IgD-negative memory B cell (primary cell): ENCODE measurements at regions not wholly inside any gene's neighbourhood (a gene's known extent, or its start where the extent isn't known, plus 50 kb on each side); places are given as distances from the start of the nearest gene placed in this dataset.
"Not testable (repeated sequence)": the region's sequence is repeated elsewhere in the genome, so short reads cannot be mapped to it uniquely, and the experiment has no call there.

Experiments used
- H3K27ac Mint-ChIP-seq, 3 donors: one replicate each; pipeline ENCODE4 v1.8.0; 2020 to 2022; ENCODE audit warnings: mild to moderate bottlenecking in 3 of 3, mixed read lengths in 3 of 3, moderate library complexity in 1 of 3
- H3K27me3 Mint-ChIP-seq: one replicate; pipeline ENCODE4 v1.8.0; 2021; ENCODE audit warnings: mixed read lengths
- H3K36me3 Mint-ChIP-seq: one replicate; pipeline ENCODE4 v1.8.0; 2020; ENCODE audit warnings: mild to moderate bottlenecking, mixed read lengths
- H3K4me1 Mint-ChIP-seq, 3 donors: one replicate each; pipeline ENCODE4 v1.8.0; 2020 to 2022; ENCODE audit warnings: mixed read lengths in 3 of 3, mild to moderate bottlenecking in 1 of 3
- H3K4me3 Mint-ChIP-seq, 4 donors: one replicate each; pipeline ENCODE4 v1.8.0; 2020 to 2022; ENCODE audit warnings: mild to moderate bottlenecking in 4 of 4, mixed read lengths in 4 of 4, moderate library complexity in 3 of 4
- H3K9me3 Mint-ChIP-seq, 3 donors: one replicate each; pipeline ENCODE4 v1.8.0; 2020 to 2021; ENCODE audit warnings: mixed read lengths in 3 of 3, mild to moderate bottlenecking in 1 of 3

GRCh38 chr20:43383026-43383795 is 74.5 kb upstream of the SRSF6 start:
- no peak overlapping the region for H3K27ac Mint-ChIP-seq
- H3K4me1 Mint-ChIP-seq, result peaks cover 0 to under 1% (median 0%) of the 10 kb centered on the region in 3 donors
- no peak overlapping the region for H3K4me3 Mint-ChIP-seq
- H3K36me3 Mint-ChIP-seq, result peaks cover 1% of the 10 kb centered on the region
- peaks cover 13% of the 10 kb centered on the region for H3K27me3 Mint-ChIP-seq
- peaks cover 2 to 4% (median 2%) of the 10 kb centered on the region in 3 donors for H3K9me3 Mint-ChIP-seq

- H3K36me3 Mint-ChIP-seq, H3K4me1 Mint-ChIP-seq, H3K4me3 Mint-ChIP-seq, H3K9me3 Mint-ChIP-seq, H3K27ac Mint-ChIP-seq: not testable (repeated sequence)
- H3K27me3 Mint-ChIP-seq, result peaks cover 16% of the 10 kb centered on the region
Observed at GRCh38 chr20:43382135-43382534, 75.6 kb upstream of the SRSF6 start.

DNA sequence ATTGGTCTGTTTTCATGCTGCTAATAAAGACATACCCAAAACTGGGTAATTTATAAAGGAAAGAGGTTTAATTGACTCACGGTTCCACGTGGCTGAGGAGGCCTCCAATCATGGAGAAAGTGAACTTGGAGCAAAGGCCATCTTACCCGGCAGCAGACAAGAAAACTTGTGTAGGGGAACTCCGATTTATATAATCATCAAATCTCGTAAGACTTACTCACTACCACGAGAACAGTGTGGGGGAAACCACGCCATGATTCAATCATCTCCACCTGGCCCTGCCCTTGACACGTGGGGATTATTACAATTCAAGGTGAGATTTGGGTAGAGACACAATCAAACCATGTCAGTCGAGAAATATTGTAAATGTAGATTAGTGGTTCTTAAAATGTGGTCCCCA is 76.2 kb upstream of the SRSF6 start:
- not testable (repeated sequence) for H3K4me3 Mint-ChIP-seq, H3K4me1 Mint-ChIP-seq, H3K36me3 Mint-ChIP-seq, H3K9me3 Mint-ChIP-seq, H3K27ac Mint-ChIP-seq
- H3K27me3 Mint-ChIP-seq, result peaks cover 16% of the 10 kb centered on the region

DNA sequence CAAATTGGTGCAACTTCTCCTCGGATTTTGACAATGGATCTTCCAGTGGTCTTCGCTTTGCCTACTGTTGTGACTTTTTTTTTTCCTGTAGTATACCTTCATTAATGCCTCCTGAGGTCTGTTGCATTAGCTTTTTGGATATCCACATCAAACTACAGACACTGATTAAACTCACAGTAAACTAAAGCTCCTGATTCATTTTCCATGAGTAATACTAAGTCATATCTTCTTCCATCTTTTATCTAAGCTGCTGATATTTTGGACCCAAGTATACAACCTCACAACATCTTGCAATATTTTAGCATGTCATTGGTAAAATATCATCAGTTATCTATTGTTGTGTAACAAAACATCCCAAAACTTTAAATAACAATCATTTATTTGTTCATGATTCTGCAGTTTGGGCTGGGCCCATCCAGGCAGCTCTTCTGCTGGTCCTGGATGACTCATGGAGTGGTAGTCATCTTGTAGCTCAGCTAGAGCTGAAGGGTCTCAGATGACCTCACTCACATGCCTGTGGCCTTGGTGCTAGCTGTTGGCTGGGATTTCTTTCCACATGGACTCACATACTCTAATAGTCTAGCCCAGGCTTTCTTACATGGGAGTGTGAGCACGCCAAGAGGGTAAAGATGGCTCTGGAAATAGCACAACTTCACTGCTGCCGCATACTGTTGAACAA is 78.3 kb upstream of the SRSF6 start:
- no peak overlapping the region for H3K27ac Mint-ChIP-seq

GRCh38 chr20:43376831-43377230 is 80.9 kb upstream of the SRSF6 start:
- Mint-ChIP-seq H3K27me3 (peaks cover 14% of the 10 kb centered on the region), H3K36me3 (no peaks in the 10 kb centered on the region), H3K27ac (no peak overlapping the region), H3K9me3 (peaks cover 0 to 2% (median 2%) of the 10 kb centered on the region in 3 donors), H3K4me3 (no peak overlapping the region), H3K4me1 (peaks cover 0 to 2% (median 0%) of the 10 kb centered on the region in 3 donors)

More for the DNA sequence above, 78.3 kb upstream of the SRSF6 start:
- Mint-ChIP-seq H3K36me3 (no peaks in the 10 kb centered on the region), H3K9me3 (peaks cover 0 to 2% (median 2%) of the 10 kb centered on the region in 3 donors), H3K4me3 (no peak overlapping the region), H3K4me1 (peaks cover 0 to 2% (median 0%) of the 10 kb centered on the region in 3 donors), H3K27me3 (peaks cover 16% of the 10 kb centered on the region)

- Mint-ChIP-seq H3K4me1 (peaks cover 0 to 2% (median 0%) of the 10 kb centered on the region in 3 donors), H3K27ac (no peak overlapping the region), H3K4me3 (no peak overlapping the region), H3K27me3 (peaks cover 11% of the 10 kb centered on the region), H3K9me3 (peaks cover 0 to 2% (median 0%) of the 10 kb centered on the region in 3 donors), H3K36me3 (no peaks in the 10 kb centered on the region)
Observed at GRCh38 chr20:43375591-43375990, 82.1 kb upstream of the SRSF6 start.

DNA sequence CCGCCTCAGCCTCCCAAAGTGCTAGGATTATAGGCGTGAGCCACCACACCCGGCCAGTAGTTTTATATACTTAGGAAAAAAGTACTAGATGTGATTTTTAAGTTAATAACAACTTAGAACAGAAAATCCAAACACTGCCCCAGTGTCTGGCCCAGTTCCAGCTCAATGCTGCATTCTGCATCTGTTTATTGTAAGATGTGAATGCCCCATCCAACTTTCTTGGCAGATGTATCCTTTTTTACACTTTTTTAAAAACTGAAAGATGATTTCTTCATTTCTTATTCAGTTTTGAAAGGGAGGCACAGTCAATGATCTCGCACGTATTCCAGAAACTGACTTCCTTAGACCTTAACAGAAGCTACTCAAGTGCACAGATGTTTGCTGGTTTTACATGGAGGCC is 85.6 kb upstream of the SRSF6 start:
- no peak overlapping the region for H3K4me3 Mint-ChIP-seq
- peaks cover 0 to 3% (median 0%) of the 10 kb centered on the region in 3 donors for H3K9me3 Mint-ChIP-seq
- no peak overlapping the region for H3K27ac Mint-ChIP-seq
- peaks cover 0 to 2% (median 0%) of the 10 kb centered on the region in 3 donors for H3K4me1 Mint-ChIP-seq
- no peaks in the 10 kb centered on the region for H3K36me3 Mint-ChIP-seq
- peaks cover 2% of the 10 kb centered on the region for H3K27me3 Mint-ChIP-seq

DNA sequence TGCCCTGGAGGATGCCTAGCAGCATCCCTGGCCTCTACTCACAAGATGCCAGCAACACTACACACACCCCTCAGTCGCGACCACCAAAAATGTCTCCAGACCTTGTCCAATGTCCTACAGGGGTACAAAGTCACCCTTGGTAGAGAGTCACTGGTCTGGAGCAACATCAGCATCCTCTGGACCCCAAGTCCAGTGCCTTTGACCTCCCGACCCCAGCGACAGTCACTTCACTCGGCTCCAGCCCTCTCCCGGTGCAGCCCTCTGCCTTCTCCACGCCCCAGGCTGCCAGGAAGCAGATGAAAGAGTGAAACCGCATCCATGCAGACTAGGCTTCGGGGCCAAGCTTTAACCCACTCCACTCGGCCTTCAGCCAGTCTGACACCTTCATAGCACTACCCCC is 92.0 kb upstream of the SRSF6 start:
- peaks cover 5% of the 10 kb centered on the region for H3K36me3 Mint-ChIP-seq
- H3K27ac Mint-ChIP-seq, result no peak overlapping the region
- peak overlapping the region in 1 of 4 donors; percentile 61 for H3K4me3 Mint-ChIP-seq
- no peaks in the 10 kb centered on the region for H3K4me1 Mint-ChIP-seq
- H3K27me3 Mint-ChIP-seq, result peaks cover 10% of the 10 kb centered on the region
- H3K9me3 Mint-ChIP-seq, result peaks cover 0 to 3% (median 0%) of the 10 kb centered on the region in 3 donors

DNA sequence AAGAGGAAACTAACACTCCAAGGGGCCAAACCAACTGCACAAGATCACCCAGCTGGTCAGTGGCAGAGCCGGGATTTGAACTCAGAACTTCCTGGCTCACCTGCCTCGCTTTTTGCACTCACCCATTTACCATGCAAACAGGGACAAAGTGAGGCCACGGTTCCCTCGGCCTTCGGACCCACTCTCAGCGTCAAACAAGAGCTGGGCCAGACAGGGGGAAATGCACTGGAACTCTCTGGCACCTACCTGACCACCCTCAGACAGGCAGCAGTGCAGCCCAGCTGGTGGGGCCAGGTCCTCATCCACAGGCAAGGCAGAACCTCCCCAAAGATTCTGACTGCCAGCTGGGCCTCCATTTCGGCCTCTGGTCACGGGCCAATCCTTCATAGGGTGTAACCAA is 93.7 kb upstream of the SRSF6 start:
- Mint-ChIP-seq H3K27me3 (peaks cover 16% of the 10 kb centered on the region), H3K4me3 (no peak overlapping the region), H3K4me1 (no peaks in the 10 kb centered on the region), H3K27ac (no peak overlapping the region), H3K9me3 (peaks cover 0 to under 1% (median 0%) of the 10 kb centered on the region in 3 donors), H3K36me3 (peaks cover 5% of the 10 kb centered on the region)

- H3K9me3 Mint-ChIP-seq, result peaks cover 0 to 4% (median 3%) of the 10 kb centered on the region in 3 donors
- H3K4me1 Mint-ChIP-seq, result no peaks in the 10 kb centered on the region
- peaks cover 5% of the 10 kb centered on the region for H3K36me3 Mint-ChIP-seq
- no peak overlapping the region for H3K4me3 Mint-ChIP-seq
- peaks cover 20% of the 10 kb centered on the region for H3K27me3 Mint-ChIP-seq
- H3K27ac Mint-ChIP-seq, result no peak overlapping the region
Observed at GRCh38 chr20:43363506-43363905, 94.2 kb upstream of the SRSF6 start.

DNA sequence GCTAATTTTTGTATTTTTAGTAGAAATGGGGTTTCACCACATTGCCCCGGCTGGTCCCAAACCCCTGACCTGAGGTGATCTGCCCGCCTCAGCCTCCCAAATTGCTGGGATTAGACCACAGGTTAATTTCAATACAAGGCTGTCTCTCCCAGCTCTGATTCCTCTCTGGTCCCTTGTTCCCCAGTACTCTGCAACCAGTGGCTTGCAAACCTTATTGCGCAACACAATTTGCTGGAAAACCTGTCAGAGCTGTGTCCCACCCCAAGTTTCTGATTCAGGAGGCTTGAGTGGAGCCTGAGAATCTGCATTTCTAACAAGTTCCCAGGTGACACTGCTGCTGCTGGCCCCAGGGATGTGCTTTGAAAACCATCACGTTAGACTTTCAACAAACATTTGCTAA is 96.2 kb upstream of the SRSF6 start:
- Mint-ChIP-seq H3K4me1 (no peaks in the 10 kb centered on the region), H3K4me3 (no peak overlapping the region), H3K27ac (no peak overlapping the region), H3K27me3 (peaks cover 23% of the 10 kb centered on the region), H3K9me3 (peaks cover 0 to 6% (median 4%) of the 10 kb centered on the region in 3 donors), H3K36me3 (peaks cover 5% of the 10 kb centered on the region)

- peaks cover 6% of the 10 kb centered on the region for H3K36me3 Mint-ChIP-seq
- H3K27ac Mint-ChIP-seq, result peak overlapping the region in 1 of 3 donors; percentile 44
- H3K9me3 Mint-ChIP-seq, result peaks cover 0 to 6% (median 4%) of the 10 kb centered on the region in 3 donors
- no peaks in the 10 kb centered on the region for H3K4me1 Mint-ChIP-seq
- H3K27me3 Mint-ChIP-seq, result peaks cover 13% of the 10 kb centered on the region
- peak overlapping the region in 1 of 4 donors; percentile 9 for H3K4me3 Mint-ChIP-seq
Observed at GRCh38 chr20:43360016-43360415, 97.7 kb upstream of the SRSF6 start.

DNA sequence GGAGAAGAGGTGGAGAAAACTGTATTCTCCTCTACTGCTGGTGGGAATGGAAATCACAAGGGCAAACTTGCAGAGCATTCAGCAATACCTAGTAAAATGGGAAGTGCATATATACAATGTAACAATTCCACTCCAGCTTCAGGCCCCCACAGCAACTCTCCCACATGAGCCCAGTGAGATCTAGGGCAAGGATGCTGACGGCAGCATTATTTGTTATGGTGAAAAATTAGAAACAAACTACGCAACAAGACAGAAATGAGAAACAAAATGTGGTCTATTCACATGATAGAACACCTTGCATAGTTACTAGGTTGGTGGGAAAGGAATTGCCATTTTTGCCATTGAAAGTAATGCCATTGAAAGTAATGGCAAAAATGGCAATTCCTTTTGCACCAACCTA is 98.9 kb upstream of the SRSF6 start:
- peaks cover 0 to 6% (median 4%) of the 10 kb centered on the region in 3 donors for H3K9me3 Mint-ChIP-seq

DNA sequence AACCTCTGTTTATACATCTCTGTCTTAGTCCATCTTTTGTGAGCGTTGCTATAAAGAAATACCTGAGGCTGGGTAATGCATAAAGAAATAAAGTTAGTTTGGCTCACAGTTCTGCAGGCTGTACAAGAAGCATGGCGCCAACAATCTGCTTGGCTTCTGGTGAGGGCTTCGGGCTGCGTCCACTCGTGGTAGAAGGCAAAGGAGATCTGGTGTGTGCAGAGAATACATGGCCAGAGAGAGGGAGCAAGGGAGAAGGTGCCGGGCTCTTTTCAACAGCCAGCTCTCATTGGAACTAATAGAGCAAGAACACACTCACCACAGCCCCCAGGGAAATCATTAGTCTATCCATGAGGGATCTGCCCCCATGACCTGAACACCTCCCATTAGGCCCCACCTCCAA is 100.3 kb upstream of the SRSF6 start:
- no peaks in the 10 kb centered on the region for H3K4me1 Mint-ChIP-seq
- H3K27ac Mint-ChIP-seq, result no peak overlapping the region
- H3K27me3 Mint-ChIP-seq, result peaks cover 15% of the 10 kb centered on the region
- peaks cover 6% of the 10 kb centered on the region for H3K36me3 Mint-ChIP-seq
- peaks cover 0 to 6% (median 4%) of the 10 kb centered on the region in 3 donors for H3K9me3 Mint-ChIP-seq
- H3K4me3 Mint-ChIP-seq, result no peak overlapping the region

More for the DNA sequence above, 98.9 kb upstream of the SRSF6 start:
- no peaks in the 10 kb centered on the region for H3K4me1 Mint-ChIP-seq
- peaks cover 6% of the 10 kb centered on the region for H3K36me3 Mint-ChIP-seq
- peaks cover 13% of the 10 kb centered on the region for H3K27me3 Mint-ChIP-seq
- no peak overlapping the region for H3K27ac Mint-ChIP-seq
- H3K4me3 Mint-ChIP-seq, result no peak overlapping the region

GRCh38 chr20:43355610-43356009 is 102.1 kb upstream of the SRSF6 start:
- Mint-ChIP-seq H3K27me3 (peaks cover 19% of the 10 kb centered on the region), H3K4me1 (no peaks in the 10 kb centered on the region), H3K4me3 (no peak overlapping the region), H3K27ac (no peak overlapping the region), H3K36me3 (peaks cover 2% of the 10 kb centered on the region), H3K9me3 (peaks cover 0 to 10% (median 4%) of the 10 kb centered on the region in 3 donors)
